HepG2 (cell line): ENCODE measurements at regions not wholly inside any gene's neighbourhood (a gene's known extent, or its start where the extent isn't known, plus 50 kb on each side); places are given as distances from the start of the nearest gene placed in this dataset.

ENCODE experiments used
- CCDC6 ChIP-seq: sonication (generic); formaldehyde crosslinking; IDR thresholded peaks from 2 replicates; pipeline ENCODE4 v1.8.1; 2022; ENCODE audit warnings: mild to moderate bottlenecking, missing genetic modification reagents, moderate library complexity
- HMG20B ChIP-seq: conservative IDR thresholded peaks from 2 replicates; pipeline ENCODE4 v1.6.1; 2016; ENCODE audit warnings: missing genetic modification reagents, missing compliant biosample characterization
- HOXA3 ChIP-seq: sonication (generic); formaldehyde crosslinking; IDR thresholded peaks from 2 replicates; pipeline ENCODE4 v1.5.0; 2020; ENCODE audit warnings: missing genetic modification reagents
- JUN ChIP-seq: sonication (generic); formaldehyde crosslinking; IDR thresholded peaks from 2 replicates; pipeline ENCODE4 v1.4.0; 2020; ENCODE audit warnings: mild to moderate bottlenecking, missing genetic modification reagents
- SALL1 ChIP-seq: sonication (generic); formaldehyde crosslinking; IDR thresholded peaks from 2 replicates; pipeline ENCODE4 v1.8.0; 2022; ENCODE audit warnings: mild to moderate bottlenecking, missing genetic modification reagents
- SRY ChIP-seq: sonication (generic); formaldehyde crosslinking; IDR thresholded peaks from 2 replicates; pipeline ENCODE4 v1.8.0; 2022; ENCODE audit warnings: mild to moderate bottlenecking, missing genetic modification reagents
- U2AF2 ChIP-seq: fragments of 200-400 bp; formaldehyde crosslinking; IDR thresholded peaks from 2 replicates; pipeline ENCODE4 v1.6.1; 2017; ENCODE audit warnings: low read depth, mild to moderate bottlenecking, low read length
- ZNF780A ChIP-seq: sonication (generic); formaldehyde crosslinking; IDR thresholded peaks from 2 replicates; pipeline ENCODE4 v1.8.0; 2022; ENCODE audit warnings: mild to moderate bottlenecking, missing genetic modification reagents, moderate library complexity
- ZNF788 ChIP-seq: sonication (generic); formaldehyde crosslinking; IDR thresholded peaks from 2 replicates; pipeline ENCODE4 v1.5.0; 2020; ENCODE audit warnings: mild to moderate bottlenecking, missing genetic modification reagents, borderline replicate concordance
- TF ChIP-seq, protein P1 (sequence below): sonication (generic); formaldehyde crosslinking; IDR thresholded peaks from 2 replicates; pipeline ENCODE4 v1.4.0; 2020; ENCODE audit warnings: missing genetic modification reagents
- TF ChIP-seq, protein P2 (sequence below), 2 experiments: sonication (generic) in 1 of 2; formaldehyde crosslinking in 1 of 2; IDR thresholded peaks; 2 replicates each; pipeline versions ENCODE4 v1.6.1 to v1.9.0; 2014 to 2022; ENCODE audit warnings: antibody characterized with exemption in 1 of 2, borderline replicate concordance in 1 of 2, inconsistent platforms in 1 of 2, low read depth in 1 of 2, missing genetic modification reagents in 1 of 2

DNA sequence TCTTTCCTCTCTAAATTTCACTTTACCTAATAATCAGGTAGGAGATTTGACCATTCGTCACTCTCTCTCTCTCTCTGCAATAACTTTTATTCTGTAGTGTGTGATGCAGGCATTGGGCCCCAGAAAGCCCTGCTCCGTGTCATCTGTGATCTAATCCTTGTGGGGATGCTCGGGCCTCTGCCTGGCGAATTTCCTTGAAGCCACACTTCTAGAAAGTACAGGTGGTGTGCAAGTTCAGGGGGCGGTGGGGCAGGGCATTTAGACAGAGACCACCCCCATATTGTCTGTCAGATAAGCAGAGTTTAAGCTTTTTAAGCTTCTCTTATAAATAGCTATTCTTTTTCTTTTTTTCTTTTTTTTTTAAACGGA lies 53.4 kb upstream of the GPR12 start (continued):
- TF ChIP-seq, protein P1, sequence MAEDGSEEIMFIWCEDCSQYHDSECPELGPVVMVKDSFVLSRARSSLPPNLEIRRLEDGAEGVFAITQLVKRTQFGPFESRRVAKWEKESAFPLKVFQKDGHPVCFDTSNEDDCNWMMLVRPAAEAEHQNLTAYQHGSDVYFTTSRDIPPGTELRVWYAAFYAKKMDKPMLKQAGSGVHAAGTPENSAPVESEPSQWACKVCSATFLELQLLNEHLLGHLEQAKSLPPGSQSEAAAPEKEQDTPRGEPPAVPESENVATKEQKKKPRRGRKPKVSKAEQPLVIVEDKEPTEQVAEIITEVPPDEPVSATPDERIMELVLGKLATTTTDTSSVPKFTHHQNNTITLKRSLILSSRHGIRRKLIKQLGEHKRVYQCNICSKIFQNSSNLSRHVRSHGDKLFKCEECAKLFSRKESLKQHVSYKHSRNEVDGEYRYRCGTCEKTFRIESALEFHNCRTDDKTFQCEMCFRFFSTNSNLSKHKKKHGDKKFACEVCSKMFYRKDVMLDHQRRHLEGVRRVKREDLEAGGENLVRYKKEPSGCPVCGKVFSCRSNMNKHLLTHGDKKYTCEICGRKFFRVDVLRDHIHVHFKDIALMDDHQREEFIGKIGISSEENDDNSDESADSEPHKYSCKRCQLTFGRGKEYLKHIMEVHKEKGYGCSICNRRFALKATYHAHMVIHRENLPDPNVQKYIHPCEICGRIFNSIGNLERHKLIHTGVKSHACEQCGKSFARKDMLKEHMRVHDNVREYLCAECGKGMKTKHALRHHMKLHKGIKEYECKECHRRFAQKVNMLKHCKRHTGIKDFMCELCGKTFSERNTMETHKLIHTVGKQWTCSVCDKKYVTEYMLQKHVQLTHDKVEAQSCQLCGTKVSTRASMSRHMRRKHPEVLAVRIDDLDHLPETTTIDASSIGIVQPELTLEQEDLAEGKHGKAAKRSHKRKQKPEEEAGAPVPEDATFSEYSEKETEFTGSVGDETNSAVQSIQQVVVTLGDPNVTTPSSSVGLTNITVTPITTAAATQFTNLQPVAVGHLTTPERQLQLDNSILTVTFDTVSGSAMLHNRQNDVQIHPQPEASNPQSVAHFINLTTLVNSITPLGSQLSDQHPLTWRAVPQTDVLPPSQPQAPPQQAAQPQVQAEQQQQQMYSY (CRISPR knock-in tag): no peak
- no peak for TF ChIP-seq SALL1 (CRISPR knock-in tag)
- no peak for TF ChIP-seq HMG20B (CRISPR knock-in tag)
- TF ChIP-seq SRY (CRISPR knock-in tag): no peak
- TF ChIP-seq, protein P2, sequence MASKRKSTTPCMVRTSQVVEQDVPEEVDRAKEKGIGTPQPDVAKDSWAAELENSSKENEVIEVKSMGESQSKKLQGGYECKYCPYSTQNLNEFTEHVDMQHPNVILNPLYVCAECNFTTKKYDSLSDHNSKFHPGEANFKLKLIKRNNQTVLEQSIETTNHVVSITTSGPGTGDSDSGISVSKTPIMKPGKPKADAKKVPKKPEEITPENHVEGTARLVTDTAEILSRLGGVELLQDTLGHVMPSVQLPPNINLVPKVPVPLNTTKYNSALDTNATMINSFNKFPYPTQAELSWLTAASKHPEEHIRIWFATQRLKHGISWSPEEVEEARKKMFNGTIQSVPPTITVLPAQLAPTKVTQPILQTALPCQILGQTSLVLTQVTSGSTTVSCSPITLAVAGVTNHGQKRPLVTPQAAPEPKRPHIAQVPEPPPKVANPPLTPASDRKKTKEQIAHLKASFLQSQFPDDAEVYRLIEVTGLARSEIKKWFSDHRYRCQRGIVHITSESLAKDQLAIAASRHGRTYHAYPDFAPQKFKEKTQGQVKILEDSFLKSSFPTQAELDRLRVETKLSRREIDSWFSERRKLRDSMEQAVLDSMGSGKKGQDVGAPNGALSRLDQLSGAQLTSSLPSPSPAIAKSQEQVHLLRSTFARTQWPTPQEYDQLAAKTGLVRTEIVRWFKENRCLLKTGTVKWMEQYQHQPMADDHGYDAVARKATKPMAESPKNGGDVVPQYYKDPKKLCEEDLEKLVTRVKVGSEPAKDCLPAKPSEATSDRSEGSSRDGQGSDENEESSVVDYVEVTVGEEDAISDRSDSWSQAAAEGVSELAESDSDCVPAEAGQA (IDR thresholded peaks at IDR 0.05; ENCODE audit: low read depth): no peak
- TF ChIP-seq, protein P2 (CRISPR knock-in tag; IDR thresholded peaks at IDR 0.05; ENCODE audit: borderline replicate concordance): no peak
- TF ChIP-seq ZNF780A (CRISPR knock-in tag): no peak
- TF ChIP-seq JUN (CRISPR knock-in tag): no peak
- no peak for TF ChIP-seq ZNF788 (CRISPR knock-in tag)
- TF ChIP-seq U2AF2: no peak
- TF ChIP-seq HOXA3 (CRISPR knock-in tag): no peak
- no peak for TF ChIP-seq CCDC6 (CRISPR knock-in tag)
